ENCODE measurements at regions not wholly inside any gene's neighbourhood (a gene's known extent, or its start where the extent isn't known, plus 50 kb on each side); places are given as distances from the start of the nearest gene placed in this dataset.
"Not testable (repeated sequence)": the region's sequence is repeated elsewhere in the genome, so short reads cannot be mapped to it uniquely, and the experiment has no call there.

DNA sequence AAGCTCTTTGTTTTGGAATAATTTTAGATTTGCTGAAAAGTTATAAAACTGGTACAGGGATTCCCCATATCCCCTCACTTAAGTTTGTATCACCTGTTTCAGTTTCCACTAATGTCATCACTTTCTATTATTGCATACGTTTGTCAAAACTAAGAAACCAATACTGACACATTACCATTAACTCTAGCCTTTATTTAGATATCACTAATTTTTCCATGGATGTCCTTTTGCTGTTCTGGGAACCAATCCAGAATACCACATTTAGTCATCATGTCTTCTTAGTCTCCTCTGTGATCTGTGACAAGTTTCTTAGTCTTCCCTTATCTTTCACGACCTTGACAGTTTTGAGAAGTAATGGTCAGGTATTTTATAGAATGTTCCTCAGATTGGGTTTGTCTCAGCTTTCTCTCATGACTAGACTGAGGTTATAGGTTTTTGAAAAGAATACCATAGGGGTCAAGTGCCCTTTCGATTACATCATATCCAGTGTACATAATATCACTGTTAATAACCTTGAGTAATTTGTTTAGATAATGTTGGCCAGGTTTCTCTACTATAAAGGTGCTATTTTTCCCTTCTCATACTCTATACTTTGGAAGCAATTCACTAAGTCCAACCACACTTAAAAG lies 51.9 kb upstream of the NMUR2 start:
- DNase-seq, result no peak

DNA sequence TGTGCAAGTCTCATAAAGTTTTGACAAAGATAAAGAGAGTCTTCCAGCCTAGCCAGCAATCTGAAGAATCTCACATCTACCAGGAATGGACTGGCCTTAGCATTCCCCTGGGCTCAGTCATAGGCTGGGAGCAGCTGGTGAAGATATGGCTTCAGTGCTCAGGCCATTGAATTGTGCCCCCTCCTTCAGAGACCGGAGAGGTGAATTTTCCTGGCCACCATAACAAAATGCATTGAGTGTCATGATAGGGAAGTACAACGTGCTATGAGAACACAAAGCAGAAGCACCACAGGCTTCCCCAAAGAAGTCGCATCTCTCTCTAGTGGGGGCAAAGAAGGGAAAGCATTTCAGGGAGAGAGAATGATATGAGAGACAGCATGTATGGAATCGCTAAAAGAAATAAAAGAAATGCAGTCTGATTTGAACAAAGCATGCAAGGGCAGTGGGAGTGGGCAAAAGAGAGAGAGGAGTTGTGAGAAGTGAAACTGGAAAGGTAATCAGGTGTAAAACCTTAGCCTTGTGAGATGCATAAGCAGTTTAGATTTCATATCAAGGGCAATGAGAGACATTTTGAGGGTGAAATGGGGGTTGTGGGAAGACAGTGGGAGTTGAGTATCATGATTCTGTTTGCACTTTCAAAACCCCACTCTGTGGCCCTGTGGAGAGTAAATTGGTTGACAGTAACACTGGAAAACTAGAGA lies 57.1 kb upstream of the NMUR2 start:
- peak; percentile 6 for DNase-seq

DNA sequence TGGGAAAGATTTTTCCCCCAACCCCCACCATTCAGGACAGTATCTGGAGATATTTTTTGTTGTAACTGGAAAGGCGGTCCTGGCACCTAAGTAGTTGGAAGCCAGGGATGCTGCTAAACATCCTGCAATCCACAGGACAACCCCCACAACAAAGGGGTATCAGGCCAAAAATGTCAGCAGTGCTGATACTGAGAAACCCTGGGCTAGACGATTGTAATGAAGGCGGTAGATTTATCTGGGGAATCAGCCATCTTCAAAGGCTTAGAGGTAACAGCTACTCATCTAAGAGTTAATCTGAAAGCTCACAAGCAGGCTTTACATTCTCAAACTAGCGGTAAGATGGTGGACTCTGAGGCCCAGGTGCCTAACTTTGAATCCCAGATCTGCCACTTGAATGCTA lies 59.0 kb upstream of the NMUR2 start:
- no peak for DNase-seq

DNA sequence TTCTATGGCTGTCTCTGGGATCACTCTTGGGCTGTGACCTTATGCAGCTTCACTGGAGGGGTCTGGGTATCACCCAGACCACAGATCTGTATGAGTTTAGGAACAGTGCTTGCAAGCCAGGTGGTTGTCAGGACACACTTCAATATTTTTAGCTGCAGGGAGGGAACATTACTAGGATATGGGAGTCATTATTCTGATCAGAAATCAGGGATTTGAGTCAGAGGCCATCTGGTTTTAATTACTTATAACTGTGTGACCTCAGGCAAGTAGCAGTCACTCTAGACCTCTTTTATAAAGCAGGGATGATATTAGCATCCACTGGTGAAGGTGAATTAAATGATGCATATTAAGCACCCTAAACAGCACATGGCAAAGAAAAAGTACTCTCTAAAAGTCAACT lies 60.1 kb upstream of the NMUR2 start:
- no peak for DNase-seq

DNA sequence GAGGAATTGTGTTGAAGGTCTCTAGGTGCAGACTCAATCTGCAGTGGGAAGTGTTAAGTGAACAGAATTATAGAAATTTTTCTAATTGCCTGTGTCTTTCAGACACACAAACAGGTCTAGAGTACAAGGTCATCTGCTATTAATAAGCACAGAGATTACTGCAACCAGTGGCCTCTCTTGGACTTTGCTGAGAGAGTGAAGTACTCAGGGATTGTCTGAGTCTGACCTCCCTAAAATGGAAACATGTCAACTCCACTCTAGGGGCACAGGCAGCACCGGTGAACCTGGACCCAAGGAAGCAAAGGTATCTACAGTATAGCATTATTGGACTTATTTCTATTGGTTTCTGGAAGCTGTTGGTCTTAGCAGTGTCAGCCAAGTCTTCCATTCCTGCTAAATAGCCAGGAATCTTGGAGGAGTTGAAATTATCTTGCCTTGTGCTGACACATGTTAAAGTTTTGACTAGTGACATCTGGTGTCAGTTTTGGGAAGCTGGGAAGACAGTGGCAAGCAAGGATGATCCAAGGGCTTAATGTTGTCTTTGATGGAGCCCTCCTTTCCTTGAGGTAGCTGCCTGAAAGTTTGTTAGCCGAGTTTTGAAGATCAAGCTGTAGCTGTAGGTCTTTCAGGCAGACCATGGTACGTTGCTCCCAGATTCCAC lies 61.1 kb upstream of the NMUR2 start:
- DNase-seq, result no peak

DNA sequence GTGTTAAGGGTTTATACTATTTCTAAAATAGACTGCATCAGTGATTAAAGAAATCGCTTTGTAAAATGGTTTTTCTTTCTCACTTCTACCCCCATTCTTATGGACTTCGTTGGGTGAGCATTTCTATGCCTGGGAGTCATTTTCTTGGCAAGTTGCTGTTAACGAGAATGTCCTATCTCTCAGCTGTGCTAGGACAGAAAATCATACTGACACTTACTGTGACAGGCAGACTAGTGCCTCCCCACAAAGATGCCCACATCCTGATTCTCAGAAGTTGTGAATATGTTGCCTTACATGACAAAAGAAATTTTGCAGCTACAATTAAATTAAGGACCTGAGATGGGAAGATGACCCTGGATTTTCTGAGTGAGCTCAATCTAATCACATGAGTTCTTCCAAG lies 65.1 kb upstream of the NMUR2 start:
- DNase-seq, result no peak

DNA sequence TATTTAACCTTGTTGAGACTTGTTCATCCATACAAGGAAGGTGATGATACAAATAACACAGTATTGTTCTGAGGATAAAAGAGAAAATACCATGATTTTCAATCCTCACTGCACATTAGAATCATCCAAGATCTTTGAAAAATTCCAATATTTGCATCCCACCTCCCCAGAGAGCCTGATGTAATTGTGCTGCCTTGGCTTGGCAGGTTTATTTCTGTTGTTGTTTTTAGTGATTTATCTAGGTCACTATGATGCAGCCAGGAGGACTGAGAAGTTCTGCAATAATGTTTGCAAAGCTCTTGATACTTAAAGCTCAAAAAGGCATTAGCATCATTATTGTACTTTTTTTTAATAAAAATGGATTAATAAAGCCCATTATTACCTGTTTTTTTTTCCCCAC lies 67.0 kb upstream of the NMUR2 start:
- no peak for DNase-seq

DNA sequence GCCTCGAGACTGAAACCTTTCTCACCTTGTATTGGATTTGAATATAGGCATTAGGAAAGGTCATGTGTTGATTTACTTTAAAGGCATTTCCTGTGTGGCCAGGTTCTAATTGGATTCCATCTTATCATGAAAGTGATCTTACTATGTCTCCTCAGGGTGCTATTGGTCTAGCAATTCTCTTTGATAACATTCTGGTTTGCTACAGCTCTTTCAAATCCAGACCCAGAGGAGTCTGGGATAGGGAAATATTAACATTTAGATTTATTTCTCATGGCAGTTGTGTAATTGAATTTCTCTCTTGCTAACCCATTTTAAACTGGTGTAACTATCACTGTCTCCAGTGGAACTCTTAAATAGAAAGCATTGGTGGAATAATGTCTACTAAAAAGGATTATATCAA lies 69.9 kb upstream of the NMUR2 start:
- no peak for DNase-seq

DNA sequence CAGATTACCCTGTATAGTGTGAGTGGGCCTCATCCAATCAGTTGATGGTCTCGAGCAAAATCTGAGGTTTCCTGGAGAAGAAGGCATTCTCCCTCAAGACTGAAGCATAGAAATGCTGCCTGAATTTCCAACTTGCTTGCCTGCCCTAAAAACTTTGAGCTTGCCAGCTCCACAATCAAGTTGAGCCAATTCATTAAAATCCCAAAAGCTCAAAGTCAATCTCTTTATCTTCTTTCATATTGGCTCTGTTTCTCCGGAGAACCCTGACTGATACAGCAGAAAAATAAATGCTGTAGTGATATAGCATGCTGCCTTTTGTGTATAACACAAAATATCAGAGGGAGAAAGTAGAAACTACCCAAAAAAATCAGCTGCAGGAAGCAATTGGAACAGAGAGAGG lies 72.5 kb upstream of the NMUR2 start:
- no peak for DNase-seq

DNA sequence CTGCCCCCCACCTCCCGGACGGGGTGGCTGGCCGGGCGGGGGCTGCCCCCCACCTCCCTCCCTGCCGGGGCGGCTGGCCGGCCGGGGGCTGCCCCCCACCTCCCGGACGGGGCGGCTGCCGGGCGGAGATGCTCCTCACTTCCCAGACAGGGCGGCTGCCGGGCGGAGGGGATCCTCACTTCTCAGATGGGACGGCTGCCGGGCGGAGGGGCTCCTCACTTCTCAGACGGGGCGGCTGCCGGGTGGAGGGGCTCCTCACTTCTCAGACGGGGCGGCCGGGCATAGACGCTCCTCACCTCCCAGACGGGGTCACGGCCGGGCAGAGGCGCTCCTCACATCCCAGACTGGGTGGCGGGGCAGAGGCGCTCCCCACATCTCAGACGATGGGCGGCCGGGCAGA lies 74.8 kb upstream of the NMUR2 start:
- DNase-seq, result not testable (repeated sequence)

DNA sequence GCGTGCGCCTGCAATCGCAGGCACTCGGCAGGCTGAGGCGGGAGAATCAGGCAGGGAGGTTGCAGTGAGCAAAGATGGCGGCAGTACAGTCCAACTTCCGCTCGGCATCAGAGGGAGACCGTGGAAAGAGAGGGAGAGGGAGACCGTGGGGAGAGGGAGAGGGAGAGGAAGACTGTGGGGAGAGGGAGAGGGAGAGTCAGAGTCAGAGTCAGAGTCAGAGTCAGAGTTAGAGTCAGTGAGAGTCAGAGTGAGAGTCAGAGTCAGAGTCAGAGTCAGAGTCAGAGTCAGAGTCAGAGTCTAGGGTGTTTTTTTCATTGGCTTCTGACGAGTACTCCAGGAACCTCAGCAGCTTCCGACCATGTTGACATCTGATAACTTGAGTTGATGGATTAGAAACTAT lies 75.6 kb upstream of the NMUR2 start:
- peak; percentile 23 for DNase-seq

DNA sequence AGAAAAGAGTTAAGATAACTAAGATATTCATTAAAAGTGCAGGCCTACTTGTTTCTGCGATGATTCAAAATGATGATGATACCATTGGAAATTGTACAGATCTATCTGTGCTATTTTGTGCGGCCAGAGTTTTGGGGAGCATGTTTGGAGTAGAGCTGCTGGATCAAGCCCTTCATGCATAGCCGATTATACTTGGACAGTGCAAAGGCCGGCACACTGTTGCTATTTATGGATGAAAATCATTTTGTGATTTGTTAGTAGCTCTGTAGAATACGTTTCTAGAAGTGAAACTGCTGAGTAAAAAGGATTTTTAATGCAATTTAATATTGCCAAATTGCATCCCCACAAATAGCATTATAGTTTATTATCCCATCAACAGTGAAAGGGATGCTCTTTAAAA lies 82.1 kb upstream of the NMUR2 start:
- DNase-seq, result no peak

DNA sequence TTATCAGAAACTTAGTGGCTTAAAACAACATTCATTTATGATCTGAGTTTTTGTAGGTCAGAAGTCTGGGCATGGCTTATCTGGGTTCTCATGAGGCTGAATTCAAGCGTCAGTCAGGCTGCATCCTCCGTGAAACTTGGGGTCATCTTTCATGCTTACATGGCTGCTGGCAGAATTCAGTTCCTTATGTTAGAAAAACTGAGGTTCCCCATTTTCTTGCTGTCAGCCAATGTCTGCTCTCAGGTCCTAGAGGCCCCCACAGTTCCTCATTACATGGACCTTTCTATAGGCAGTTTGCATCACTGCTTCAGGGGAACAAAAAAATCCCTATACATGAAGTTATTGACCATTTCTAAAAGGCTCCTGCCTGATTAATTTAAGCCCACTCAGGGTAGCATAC lies 83.8 kb upstream of the NMUR2 start:
- DNase-seq, result no peak

DNA sequence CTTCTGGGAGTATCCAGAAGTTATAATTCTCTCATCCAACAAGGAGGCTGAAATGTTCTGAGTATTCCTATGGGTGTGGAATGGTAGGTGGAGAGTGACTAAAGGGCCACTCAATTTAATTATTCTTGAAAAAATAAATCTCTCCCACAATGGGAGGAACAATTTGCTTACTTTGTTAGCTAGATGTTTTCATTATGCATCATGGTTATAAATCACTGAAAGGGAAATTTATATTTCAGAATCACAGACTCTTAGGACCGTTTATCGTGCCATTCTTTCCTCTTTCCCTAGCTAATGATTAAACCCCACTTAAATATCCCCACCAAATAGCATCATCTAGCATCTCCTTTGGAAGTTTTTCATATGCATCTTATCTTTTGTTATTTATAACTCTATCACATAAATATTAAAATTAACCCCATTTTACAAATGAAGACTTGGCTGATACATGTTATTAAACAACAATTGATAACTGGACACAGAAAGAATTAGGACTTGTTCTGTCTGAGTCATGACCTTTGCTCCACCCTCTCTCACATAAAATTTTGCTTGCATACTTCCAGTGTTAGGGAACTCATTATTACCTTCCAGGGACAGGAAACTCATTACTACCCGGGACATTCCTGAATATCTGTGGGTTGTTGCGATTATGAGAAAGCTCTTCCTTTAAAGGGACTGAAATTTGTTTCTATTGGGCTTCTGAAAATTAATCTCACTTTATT lies 94.9 kb upstream of the NMUR2 start:
- DNase-seq, result no peak

DNA sequence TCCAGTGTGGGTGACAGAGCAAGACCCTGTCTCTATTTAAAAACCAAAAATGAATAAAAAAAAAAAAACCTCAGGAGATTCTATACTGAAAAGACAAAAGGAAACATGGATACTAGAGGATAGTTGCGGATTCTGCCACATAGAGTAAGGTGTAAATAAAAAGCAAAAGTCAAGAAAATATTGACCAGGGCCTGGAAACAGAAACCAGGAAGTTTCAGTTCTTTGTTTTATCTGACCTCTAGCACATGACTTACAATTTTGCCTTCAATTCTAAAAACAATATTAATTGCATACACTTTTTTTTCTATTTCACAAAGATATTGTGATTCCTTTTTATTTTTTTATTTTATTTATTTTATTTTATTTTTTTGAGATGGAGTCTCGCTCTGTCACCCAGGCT lies 96.2 kb upstream of the NMUR2 start:
- DNase-seq, result no peak

DNA sequence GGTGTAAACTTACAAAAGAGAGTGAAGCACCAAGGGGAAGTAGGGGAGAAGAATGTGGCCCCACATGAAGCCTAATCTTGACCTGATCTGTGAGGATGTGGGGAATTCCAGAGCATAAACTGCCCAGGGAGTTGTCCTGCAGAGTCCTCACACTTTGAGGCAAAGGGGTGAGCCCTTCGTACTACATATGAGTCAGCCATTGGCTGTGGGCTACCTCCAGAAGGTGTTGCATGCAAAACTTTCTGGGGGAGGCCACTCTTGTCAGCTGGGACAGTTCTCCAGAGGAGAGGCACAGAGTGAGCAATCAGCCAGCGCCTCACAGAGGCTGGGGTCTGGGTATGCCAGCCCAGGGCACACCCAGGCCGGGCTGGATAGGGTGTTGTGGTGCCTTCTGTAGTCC lies 98.1 kb upstream of the NMUR2 start:
- no peak for DNase-seq

DNA sequence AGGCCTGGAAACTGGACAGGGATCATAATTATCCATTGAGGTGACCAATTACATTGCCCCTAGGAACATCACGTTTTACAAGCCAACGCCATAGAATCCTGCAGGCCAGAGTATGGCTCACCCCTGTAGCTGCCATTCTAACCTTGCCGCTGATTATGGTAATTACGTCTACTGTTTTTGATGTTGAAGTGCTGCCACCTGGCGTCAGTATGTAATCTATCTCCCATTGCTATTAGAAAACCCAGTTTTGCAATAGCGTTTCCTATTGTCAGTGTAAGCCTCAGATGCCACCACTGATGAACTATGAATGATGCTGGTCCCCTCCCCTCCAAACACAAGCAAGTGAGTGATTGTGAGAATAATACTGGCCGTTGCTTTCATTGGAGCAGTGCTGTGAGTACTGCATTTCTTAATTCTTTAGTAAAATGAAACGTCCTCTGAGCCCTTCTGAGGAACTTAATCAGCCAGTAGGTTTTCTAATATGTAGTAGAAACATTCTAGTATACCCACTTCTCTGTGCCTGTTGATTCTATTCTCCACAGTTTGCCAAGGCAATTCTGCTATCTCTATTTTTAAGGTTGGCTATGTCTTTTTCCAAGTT lies 100.5 kb upstream of the NMUR2 start:
- DNase-seq, result peak; percentile 57

DNA sequence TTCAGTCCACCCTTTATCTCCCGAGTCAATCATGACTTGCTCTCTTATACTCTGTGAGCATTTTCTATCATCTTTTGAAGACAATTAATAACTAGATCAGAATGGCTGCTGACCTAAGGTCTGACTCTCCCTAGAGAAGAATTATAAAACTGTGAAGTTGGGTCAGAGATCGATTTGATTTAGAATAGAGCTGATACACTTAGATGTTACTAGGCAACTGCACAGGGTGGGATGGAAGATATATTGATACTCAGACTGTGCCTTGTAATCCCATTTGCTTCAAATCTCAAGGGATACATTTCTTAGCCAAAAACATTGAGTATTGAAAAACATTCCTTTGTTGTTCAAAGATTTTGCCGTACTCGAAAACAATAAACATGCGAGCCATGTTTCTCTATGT lies 106.0 kb upstream of the NMUR2 start:
- DNase-seq, result no peak

DNA sequence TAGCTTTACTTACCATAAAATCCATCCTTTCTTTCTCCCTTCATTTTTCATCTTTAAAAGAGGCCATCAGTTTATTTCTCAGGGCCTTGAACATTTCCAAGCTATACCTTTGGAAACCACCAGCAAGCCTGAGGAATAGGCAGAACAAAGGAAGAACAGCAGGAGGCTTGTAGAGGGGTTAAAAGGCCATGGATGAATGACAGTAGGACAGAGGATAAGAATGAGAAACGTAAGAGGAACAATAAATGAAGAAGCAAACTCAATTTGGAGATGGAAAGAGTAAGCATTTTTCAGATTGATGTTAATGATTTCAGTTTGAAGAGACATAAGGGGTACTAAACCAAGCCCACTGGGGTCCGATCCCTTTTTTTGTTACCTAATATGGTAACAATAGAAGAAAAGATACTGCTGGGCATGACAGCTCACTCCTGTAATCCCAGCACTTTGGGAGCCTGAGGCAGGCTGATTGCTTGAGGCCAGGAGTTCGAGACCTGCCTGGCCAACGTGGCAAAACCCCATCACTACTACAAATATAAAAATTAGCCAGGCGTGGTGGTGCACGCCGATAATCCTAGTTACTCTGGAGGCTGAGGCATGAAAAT lies 106.6 kb upstream of the NMUR2 start:
- DNase-seq, result no peak

DNA sequence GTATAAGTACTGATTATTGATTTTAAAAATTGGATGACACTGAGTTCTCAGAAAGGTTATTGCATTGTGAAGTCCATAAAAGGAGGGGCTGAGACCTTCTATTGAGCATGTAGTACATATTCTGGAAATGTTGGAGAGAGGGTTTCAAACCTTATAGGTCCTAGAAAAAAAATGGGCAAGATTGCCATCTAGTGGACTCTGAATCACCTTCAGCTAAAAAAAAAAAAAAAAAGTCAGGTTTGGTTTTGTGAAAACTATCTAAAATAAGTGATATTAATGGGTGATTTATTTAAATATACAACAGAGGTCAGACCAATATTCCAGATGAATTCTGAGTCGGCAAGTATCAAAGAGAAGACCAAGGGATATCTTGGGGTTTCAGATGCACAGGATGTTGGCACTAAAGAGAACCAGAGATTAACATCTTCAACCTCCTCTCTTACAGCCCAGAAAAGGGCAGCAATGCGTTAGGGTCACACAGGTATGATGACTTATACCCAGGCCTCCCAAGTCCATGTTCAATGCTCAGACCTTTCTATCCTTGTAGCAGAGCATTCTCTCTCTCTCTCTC lies 109.8 kb upstream of the NMUR2 start:
- peak; percentile 9 for DNase-seq

DNA sequence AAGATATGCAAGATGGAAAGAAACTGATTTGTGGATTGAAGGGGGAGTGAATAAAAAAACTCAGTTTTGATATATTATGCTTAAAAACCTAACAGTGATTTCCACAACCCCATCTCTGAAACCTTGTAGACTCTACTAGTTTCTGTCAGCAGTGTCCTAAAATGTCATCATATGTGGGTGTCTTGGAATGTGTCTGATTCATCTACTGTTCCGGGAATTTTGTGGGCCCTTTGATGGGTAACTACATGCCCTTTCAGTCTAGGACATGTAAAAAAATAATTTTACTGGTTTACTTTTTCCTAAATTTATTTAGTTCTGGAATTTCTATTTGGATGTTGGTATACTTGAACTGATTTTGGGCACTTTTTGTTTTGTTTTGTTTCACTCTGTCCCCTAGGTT lies 118.9 kb upstream of the NMUR2 start:
- DNase-seq, result no peak

DNA sequence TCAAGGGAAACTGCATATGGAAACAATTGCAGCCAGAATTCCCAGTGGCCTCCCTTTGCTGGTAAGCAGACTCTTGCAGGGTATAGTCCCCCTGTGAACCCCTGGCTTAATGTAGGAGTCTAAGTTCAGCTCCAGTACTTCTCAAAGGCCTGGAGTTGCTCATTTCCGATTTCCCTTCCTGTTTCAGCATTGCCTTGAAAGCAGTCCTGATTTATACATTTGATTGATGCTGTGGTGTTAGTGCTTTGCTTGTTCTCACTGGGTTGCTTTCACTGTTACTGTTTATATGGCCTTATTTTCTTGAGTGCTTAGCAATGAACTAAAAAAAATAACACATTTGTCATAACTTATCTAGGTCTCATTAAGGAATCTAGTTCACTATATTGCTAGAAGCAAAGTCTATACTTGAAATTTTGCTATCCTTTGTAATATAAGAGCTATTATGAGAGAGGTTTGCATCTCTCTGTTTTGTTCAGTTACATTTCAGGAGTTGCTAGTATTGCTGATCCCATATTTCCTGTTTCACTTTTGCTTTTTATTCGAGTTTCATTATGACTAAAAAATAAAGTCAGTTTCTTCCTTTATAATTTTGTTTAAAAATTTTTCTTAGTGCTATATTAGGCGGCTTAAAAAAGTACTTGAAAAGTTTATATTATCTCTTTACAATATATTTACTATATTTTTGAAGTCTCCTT lies 122.4 kb upstream of the NMUR2 start:
- peak; percentile 29 for DNase-seq

Measured in activated CD4-positive, alpha-beta T cell treated with anti-CD3 and anti-CD28 coated beads, Interleukin-10, Interleukin-2, amounts not matched to agents 100 ng/mL and 50 ng/mL, durations not matched to agents 16 hours and 8 hours (primary cell).